Thyroid gland (tissue), 4 donors: ENCODE measurements at regions not wholly inside any gene's neighbourhood (a gene's known extent, or its start where the extent isn't known, plus 50 kb on each side); places are given as distances from the start of the nearest gene placed in this dataset.

Source experiments
- POLR2A ChIP-seq, 2 donors: fragments of 450-650 bp; IDR thresholded peaks; one replicate each; pipeline ENCODE4 v1.6.1; 2017; ENCODE audit warnings: antibody characterized with exemption in 2 of 2, mild to moderate bottlenecking in 2 of 2, moderate library complexity in 1 of 2
- TF ChIP-seq, protein P1 (sequence below), 6 experiments: fragments of 200-600 bp in 3 of 6; fragments of 450-650 bp in 3 of 6; sonication (generic) in 3 of 6; IDR thresholded peaks; one replicate each; pipeline ENCODE4 v1.5.1; 2016 to 2019; ENCODE audit warnings: antibody characterized with exemption in 6 of 6, mild to moderate bottlenecking in 2 of 6, inconsistent platforms in 1 of 6, moderate library complexity in 1 of 6

DNA sequence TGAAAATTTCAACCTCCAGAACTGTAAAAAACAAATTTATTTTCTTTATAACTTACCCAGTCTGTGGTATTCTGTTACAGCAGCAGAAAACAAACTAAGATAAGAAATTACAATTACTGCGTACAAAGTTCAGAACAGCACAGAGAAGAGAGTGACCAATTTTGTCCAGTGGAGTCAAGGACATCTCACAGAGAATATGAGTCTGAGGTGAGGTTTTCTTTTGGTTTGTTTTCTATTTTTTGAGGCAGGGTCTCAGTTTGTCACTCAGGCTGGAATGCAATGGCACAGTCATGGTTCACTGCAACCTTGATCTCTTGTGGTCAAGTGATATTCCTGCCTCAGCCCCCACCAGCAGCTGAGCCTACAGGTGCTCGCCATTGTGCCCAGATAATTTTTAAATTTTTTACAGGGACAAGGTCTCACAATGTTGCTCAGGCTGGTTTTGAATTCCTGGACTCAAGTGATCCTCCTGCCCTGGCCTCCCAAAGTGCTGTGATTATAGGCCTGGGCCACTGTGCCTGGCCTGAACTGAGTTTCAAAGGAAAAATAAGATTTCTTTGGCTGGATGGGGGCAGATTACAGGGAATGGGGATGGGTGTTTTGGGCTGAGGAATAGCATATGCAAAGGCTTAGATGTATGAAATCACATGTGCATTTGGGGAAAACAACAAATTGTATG, 201.1 kb upstream of the USP24 start:
- TF ChIP-seq, protein P1, sequence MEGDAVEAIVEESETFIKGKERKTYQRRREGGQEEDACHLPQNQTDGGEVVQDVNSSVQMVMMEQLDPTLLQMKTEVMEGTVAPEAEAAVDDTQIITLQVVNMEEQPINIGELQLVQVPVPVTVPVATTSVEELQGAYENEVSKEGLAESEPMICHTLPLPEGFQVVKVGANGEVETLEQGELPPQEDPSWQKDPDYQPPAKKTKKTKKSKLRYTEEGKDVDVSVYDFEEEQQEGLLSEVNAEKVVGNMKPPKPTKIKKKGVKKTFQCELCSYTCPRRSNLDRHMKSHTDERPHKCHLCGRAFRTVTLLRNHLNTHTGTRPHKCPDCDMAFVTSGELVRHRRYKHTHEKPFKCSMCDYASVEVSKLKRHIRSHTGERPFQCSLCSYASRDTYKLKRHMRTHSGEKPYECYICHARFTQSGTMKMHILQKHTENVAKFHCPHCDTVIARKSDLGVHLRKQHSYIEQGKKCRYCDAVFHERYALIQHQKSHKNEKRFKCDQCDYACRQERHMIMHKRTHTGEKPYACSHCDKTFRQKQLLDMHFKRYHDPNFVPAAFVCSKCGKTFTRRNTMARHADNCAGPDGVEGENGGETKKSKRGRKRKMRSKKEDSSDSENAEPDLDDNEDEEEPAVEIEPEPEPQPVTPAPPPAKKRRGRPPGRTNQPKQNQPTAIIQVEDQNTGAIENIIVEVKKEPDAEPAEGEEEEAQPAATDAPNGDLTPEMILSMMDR (IDR thresholded peaks at IDR 0.05), result no peak
- no peak for TF ChIP-seq POLR2A (IDR thresholded peaks at IDR 0.05)
